ENCODE measurements at regions not wholly inside any gene's neighbourhood (a gene's known extent, or its start where the extent isn't known, plus 50 kb on each side); places are given as distances from the start of the nearest gene placed in this dataset.

DNA sequence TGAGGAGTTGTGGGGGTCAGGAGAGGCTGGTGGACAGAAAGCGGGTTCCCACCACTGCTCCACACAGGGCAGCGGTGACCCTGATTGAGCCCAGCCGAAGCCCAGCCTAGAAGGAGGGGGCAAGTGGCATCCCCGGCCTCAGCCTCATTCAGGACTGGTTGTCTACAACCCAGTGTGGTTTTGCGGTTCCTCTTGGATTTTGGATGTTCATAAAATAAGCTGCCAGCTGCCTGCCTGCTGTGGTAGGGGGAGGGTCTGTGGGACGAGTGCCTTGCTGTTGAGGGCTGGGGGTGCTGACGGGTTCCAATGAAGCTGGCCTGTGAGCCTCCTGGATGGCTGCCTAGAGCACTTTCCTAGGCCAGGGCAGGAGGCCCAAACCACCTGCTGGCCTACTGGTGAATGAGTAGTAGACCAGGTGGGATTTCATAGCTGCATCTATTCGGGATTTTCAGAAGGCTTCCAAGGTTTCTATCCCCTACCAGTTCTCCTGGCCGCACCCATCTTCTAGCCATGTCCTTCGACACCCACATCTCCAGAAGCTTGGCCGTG, 102.4 kb downstream of the NDFIP1 start:
- TF ChIP-seq CTCF (IDR thresholded peaks at IDR 0.05; ENCODE audit: insufficient read depth, low read depth, low read length) (no peak), EZH2 (IDR thresholded peaks at IDR 0.05; ENCODE audit: insufficient read depth, low read length) (no peak)
